ENCODE measurements at regions not wholly inside any gene's neighbourhood (a gene's known extent, or its start where the extent isn't known, plus 50 kb on each side); places are given as distances from the start of the nearest gene placed in this dataset.

- Histone ChIP-seq H4K20me1 (ENCODE audit: control insufficient read depth, insufficient read depth, insufficient read length) (no peaks in the 10 kb centered on the region), H4K5ac (ENCODE audit: insufficient read length, low read depth, low read length) (no peak overlapping the region), H2AFZ (ENCODE audit: low read length) (no peak overlapping the region)
Observed at GRCh38 chr2:209145941-209146681, 277.7 kb upstream of the MAP2 start.

More at GRCh38 chr2:209145941-209146681, 277.7 kb upstream of the MAP2 start:
- H3K9ac ChIP-seq (ENCODE audit: extremely low read depth, insufficient read length, low read length), result no peak overlapping the region
- no peaks in the 10 kb centered on the region for H3K79me2 ChIP-seq (ENCODE audit: insufficient read depth, low read length)
- no CpG with 5 or more reads among the region's 7 CpGs for WGBS (ENCODE audit: extremely low coverage, insufficient read length, low lambda C conversion rate)
- H3K36me3 Mint-ChIP-seq (ENCODE audit: insufficient read depth in 1 of 3, low read depth in 3 of 3), result 0 out of 7 replicates have a peak, but pooled peaks cover 0 to 1% (median 0%) of the 10 kb centered on the region in 3 experiments
- H3K9me3 Mint-ChIP-seq, result no peaks in the 10 kb centered on the region
- no peaks in the 10 kb centered on the region; the same call in 1 of the 2 replicates for H3K4me1 ChIP-seq (ENCODE audit: insufficient read depth, low read length)
- no peaks in the 10 kb centered on the region for H3K79me1 ChIP-seq (ENCODE audit: insufficient read depth, low read depth, low read length, poor library complexity, severe bottlenecking)
- no peak overlapping the region for H2BK12ac ChIP-seq (ENCODE audit: insufficient read length, low read depth, low read length)
- H2BK15ac ChIP-seq (ENCODE audit: low read depth, low read length), result no peak overlapping the region
- no peak overlapping the region for H3T11ph ChIP-seq (ENCODE audit: low read length)
- H4K91ac ChIP-seq (ENCODE audit: insufficient read length, low read depth, low read length), result no peak overlapping the region
- no peak overlapping the region for H3K4me2 ChIP-seq (ENCODE audit: insufficient read depth, insufficient read length, low read length)
- DNase-seq, result peak; percentile 25
- no peak overlapping the region for H3K14ac ChIP-seq (ENCODE audit: insufficient read depth, low read length)
- H3K27ac ChIP-seq (ENCODE audit: insufficient read length, low read depth, low read length), result no peak overlapping the region
- H3K4me3 Mint-ChIP-seq, result peak overlapping the region in 1 of 2 experiments; percentile 53; a peak in 1 of 5 replicates
- no peaks in the 10 kb centered on the region for H3K23me2 ChIP-seq (ENCODE audit: insufficient read length, low read depth, low read length, poor library complexity, severe bottlenecking)
- no peaks in the 10 kb centered on the region; the same call in 1 of the 2 replicates for H3K27me3 Mint-ChIP-seq (ENCODE audit: low read depth)
- H3K18ac ChIP-seq (ENCODE audit: insufficient read length, low read depth, low read length), result no peak overlapping the region
- H3K23ac ChIP-seq (ENCODE audit: insufficient read length, low read depth, low read length), result no peak overlapping the region
- H3K4me1 Mint-ChIP-seq, result peaks cover 34 to 50% of the 10 kb centered on the region in 2 experiments
- H2BK20ac ChIP-seq (ENCODE audit: low read depth, low read length, poor library complexity, severe bottlenecking), result no peak overlapping the region
- H4K8ac ChIP-seq (replicated peaks; ENCODE audit: insufficient read length, low read depth, low read length), result no peak overlapping the region
- H2BK120ac ChIP-seq (ENCODE audit: low read depth, low read length, poor library complexity, severe bottlenecking), result no peak overlapping the region
- TF ChIP-seq CTCF (conservative IDR thresholded peaks at IDR 0.05), result no peak
- H3K27me3 ChIP-seq (ENCODE audit: insufficient read depth, low read length), result no peaks in the 10 kb centered on the region
- no peak overlapping the region for H2BK5ac ChIP-seq (ENCODE audit: insufficient read length, low read length)
- H3K4ac ChIP-seq (ENCODE audit: low read depth, low read length), result no peak overlapping the region
- H2AK5ac ChIP-seq (ENCODE audit: insufficient read length, low read length), result no peak overlapping the region
- no peaks in the 10 kb centered on the region for H3K9me3 ChIP-seq (ENCODE audit: control insufficient read depth, low read depth, low read length)
- no peak overlapping the region for H3K56ac ChIP-seq (ENCODE audit: insufficient read length, low read depth, low read length)
- H3K27ac Mint-ChIP-seq, result peak overlapping the region in 2 of 3 experiments; percentile 74 to 90; a peak in 5 of 7 replicates

Data from H9 (cell line).